DND-41 (cell line): ENCODE measurements at regions not wholly inside any gene's neighbourhood (a gene's known extent, or its start where the extent isn't known, plus 50 kb on each side); places are given as distances from the start of the nearest gene placed in this dataset.

Experiments used
- CTCF ChIP-seq: IDR thresholded peaks from 2 replicates; pipeline ENCODE4 v1.5.1; 2012; ENCODE audit warnings: borderline replicate concordance, low read length, moderate library complexity, mild to moderate bottlenecking; ENCODE audit not compliant: poor library complexity, severe bottlenecking; ENCODE audit errors: extremely low read depth
- EZH2 ChIP-seq: IDR thresholded peaks from 3 replicates; pipeline ENCODE4 v1.6.1; 2012; ENCODE audit warnings: borderline replicate concordance, low read depth, mild to moderate bottlenecking, moderate library complexity, low read length, inconsistent platforms; ENCODE audit not compliant: severe bottlenecking

DNA sequence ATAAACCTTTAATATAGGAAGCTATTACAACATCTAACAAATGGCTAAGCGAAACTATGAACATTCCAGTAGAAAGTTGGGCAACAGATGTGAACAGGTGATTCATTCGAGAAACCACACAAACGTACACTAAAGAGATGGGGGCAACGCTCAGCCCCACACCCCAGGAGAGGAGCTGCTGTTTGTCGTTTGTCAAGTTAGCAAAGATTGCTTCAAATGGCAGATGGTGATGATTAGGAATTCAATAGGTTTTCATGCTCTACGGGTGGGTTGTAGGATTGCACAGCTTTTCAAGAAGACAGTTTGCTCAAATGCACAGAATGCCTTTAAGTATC, 154.7 kb upstream of the HDAC4 start:
- TF ChIP-seq CTCF (peak; percentile 10), EZH2 (no peak)
